ENCODE measurements at regions not wholly inside any gene's neighbourhood (a gene's known extent, or its start where the extent isn't known, plus 50 kb on each side); places are given as distances from the start of the nearest gene placed in this dataset.

GRCh38 chr12:11446372-11446771 is 51.0 kb upstream of the PRB2 start:
- TF ChIP-seq CTCF (IDR thresholded peaks at IDR 0.05; ENCODE audit: extremely low read depth in 1 of 2, insufficient read depth in 1 of 2, low read depth in 1 of 2, low read length in 2 of 2): no peak
- TF ChIP-seq POLR2A (IDR thresholded peaks at IDR 0.05; ENCODE audit: low read depth, low read length): no peak
- no peak for TF ChIP-seq POLR2AphosphoS5 (IDR thresholded peaks at IDR 0.05; ENCODE audit: insufficient read depth, low read depth, low read length)
- no peak for TF ChIP-seq EZH2 (IDR thresholded peaks at IDR 0.05; ENCODE audit: borderline replicate concordance, low read depth, low read length, severe bottlenecking)
- no peak for TF ChIP-seq MAX (IDR thresholded peaks at IDR 0.05; ENCODE audit: insufficient read depth, insufficient read length)
- TF ChIP-seq MYC (IDR thresholded peaks at IDR 0.05; ENCODE audit: low read depth, low read length): no peak

Data from endothelial cell of umbilical vein (primary cell).